BE2C (cell line): ENCODE measurements at regions not wholly inside any gene's neighbourhood (a gene's known extent, or its start where the extent isn't known, plus 50 kb on each side); places are given as distances from the start of the nearest gene placed in this dataset.

Experiments
- DNase-seq: peaks from one replicate; pipeline ENCODE4 v3.0.0-alpha.2; 2020
- H3K27me3 ChIP-seq: fragments of 250-450 bp; sonication (Bioruptor Pico); 2 replicates; pipeline ENCODE4 v1.5.1; 2020; ENCODE audit warnings: mild to moderate bottlenecking
- H3K36me3 ChIP-seq: fragments of 250-450 bp; sonication (Bioruptor Pico); 2 replicates; pipeline ENCODE4 v1.5.1; 2020; ENCODE audit warnings: mild to moderate bottlenecking
- H3K4me1 ChIP-seq: fragments of 250-450 bp; sonication (Bioruptor Pico); 2 replicates; pipeline ENCODE4 v1.5.1; 2020
- H3K4me3 ChIP-seq: 2 replicates; pipeline ENCODE4 v1.5.1; 2011; ENCODE audit warnings: low read depth, low read length
- H3K9me3 ChIP-seq: fragments of 250-450 bp; sonication (Bioruptor Pico); 2 replicates; pipeline ENCODE4 v1.5.1; 2020
- TF ChIP-seq, protein P1 (sequence below): IDR thresholded peaks from 2 replicates; pipeline ENCODE4 v1.5.1; 2012; ENCODE audit warnings: mild to moderate bottlenecking, low read depth, low read length

- no peak overlapping the region for H3K4me3 ChIP-seq
- peak; percentile 20 for DNase-seq
- H3K4me1 ChIP-seq: no peaks in the 10 kb centered on the region
- no peaks in the 10 kb centered on the region for H3K36me3 ChIP-seq
- H3K27me3 ChIP-seq: no peaks in the 10 kb centered on the region
- H3K9me3 ChIP-seq: no peaks in the 10 kb centered on the region
- TF ChIP-seq, protein P1, sequence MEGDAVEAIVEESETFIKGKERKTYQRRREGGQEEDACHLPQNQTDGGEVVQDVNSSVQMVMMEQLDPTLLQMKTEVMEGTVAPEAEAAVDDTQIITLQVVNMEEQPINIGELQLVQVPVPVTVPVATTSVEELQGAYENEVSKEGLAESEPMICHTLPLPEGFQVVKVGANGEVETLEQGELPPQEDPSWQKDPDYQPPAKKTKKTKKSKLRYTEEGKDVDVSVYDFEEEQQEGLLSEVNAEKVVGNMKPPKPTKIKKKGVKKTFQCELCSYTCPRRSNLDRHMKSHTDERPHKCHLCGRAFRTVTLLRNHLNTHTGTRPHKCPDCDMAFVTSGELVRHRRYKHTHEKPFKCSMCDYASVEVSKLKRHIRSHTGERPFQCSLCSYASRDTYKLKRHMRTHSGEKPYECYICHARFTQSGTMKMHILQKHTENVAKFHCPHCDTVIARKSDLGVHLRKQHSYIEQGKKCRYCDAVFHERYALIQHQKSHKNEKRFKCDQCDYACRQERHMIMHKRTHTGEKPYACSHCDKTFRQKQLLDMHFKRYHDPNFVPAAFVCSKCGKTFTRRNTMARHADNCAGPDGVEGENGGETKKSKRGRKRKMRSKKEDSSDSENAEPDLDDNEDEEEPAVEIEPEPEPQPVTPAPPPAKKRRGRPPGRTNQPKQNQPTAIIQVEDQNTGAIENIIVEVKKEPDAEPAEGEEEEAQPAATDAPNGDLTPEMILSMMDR: peak; percentile 51
Observed at GRCh38 chr4:71941001-71941400, 90.8 kb upstream of the NPFFR2 start.

DNA sequence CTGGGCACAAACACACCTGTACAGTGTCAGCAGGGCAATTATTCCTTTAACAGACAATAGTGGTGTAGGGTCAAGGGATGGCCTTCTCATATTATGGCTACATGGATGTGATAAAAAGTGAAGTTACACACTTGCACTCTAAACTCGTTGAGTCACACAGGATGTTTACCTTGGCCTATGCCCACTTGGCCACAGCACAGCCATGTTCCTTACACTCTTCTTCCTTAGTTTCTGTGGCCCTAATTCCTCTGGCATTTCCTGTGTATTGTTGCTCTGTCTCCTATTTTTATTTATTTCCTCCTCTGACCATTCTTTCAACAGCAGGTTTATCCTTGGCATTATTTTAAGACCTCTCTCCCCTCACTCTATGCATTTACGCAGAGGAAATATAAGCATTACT is 86.8 kb upstream of the NPFFR2 start:
- no peaks in the 10 kb centered on the region for H3K9me3 ChIP-seq
- no peaks in the 10 kb centered on the region for H3K36me3 ChIP-seq
- H3K27me3 ChIP-seq: no peaks in the 10 kb centered on the region
- no peaks in the 10 kb centered on the region for H3K4me1 ChIP-seq
- H3K4me3 ChIP-seq: no peak overlapping the region
- DNase-seq: no peak
- TF ChIP-seq, protein P1: no peak

- TF ChIP-seq, protein P1: no peak
- Histone ChIP-seq H3K4me1 (no peaks in the 10 kb centered on the region), H3K9me3 (no peaks in the 10 kb centered on the region)
Observed at GRCh38 chr4:71945791-71946190, 86.0 kb upstream of the NPFFR2 start.

DNA sequence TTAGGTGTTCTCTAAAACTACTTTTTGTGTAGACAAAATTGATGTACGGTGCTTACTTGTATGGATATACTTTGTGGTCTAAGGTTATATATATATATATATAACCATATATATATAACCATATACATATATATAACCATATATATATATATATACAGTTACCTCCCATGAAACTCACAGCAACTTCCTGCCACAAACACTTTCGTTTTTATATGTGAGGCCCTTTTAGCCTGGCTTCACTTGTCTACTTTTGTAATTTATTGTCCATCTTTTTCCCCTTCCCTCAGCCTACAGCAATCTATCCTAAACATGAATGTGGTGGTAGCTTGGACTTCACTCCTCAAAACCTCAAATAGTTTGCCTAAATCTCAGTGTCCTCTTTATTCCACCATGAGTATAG is 72.8 kb upstream of the NPFFR2 start:
- no peaks in the 10 kb centered on the region for H3K9me3 ChIP-seq
- no peaks in the 10 kb centered on the region for H3K4me1 ChIP-seq
- H3K4me3 ChIP-seq: no peak overlapping the region
- TF ChIP-seq, protein P1: no peak
- no peaks in the 10 kb centered on the region for H3K27me3 ChIP-seq
- DNase-seq: no peak
- H3K36me3 ChIP-seq: no peaks in the 10 kb centered on the region

More at GRCh38 chr4:71945791-71946190, 86.0 kb upstream of the NPFFR2 start:
- no peak overlapping the region for H3K4me3 ChIP-seq
- no peaks in the 10 kb centered on the region for H3K27me3 ChIP-seq
- no peaks in the 10 kb centered on the region for H3K36me3 ChIP-seq
- DNase-seq: no peak

- TF ChIP-seq, protein P1: no peak
- Histone ChIP-seq H3K36me3 (no peaks in the 10 kb centered on the region), H3K4me3 (no peak overlapping the region), H3K9me3 (no peaks in the 10 kb centered on the region), H3K4me1 (no peaks in the 10 kb centered on the region), H3K27me3 (no peaks in the 10 kb centered on the region)
- no peak for DNase-seq
Observed at GRCh38 chr4:71962622-71963264, 69.1 kb upstream of the NPFFR2 start.

DNA sequence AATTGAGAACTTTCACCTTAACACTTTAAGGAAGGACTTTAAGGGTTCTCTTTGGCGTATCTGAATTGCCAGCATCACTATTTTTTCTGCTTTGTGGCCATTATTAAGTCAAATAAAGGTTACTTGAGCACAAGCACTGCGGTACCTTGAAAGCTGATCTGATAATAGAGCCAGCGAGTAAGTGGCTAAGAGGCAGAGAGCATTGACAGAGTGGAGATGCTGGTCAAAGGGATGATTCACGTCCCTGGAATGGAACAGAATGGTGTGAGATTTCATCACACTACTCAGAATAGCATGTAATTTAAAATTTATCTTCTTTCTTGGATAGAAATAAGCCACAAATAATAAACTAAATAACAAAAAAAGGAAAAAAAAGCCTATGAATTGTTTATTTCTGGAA is 57.1 kb upstream of the NPFFR2 start:
- H3K4me3 ChIP-seq: no peak overlapping the region
- no peaks in the 10 kb centered on the region for H3K27me3 ChIP-seq
- DNase-seq: no peak
- TF ChIP-seq, protein P1: no peak
- no peaks in the 10 kb centered on the region for H3K36me3 ChIP-seq
- no peaks in the 10 kb centered on the region for H3K4me1 ChIP-seq
- no peaks in the 10 kb centered on the region for H3K9me3 ChIP-seq
